NB4 (cell line): ENCODE measurements at regions not wholly inside any gene's neighbourhood (a gene's known extent, or its start where the extent isn't known, plus 50 kb on each side); places are given as distances from the start of the nearest gene placed in this dataset.

ENCODE experiments used
- MYC ChIP-seq: IDR thresholded peaks from 2 replicates; pipeline ENCODE4 v1.6.1; 2011; ENCODE audit warnings: low read depth, low read length
- POLR2A ChIP-seq: IDR thresholded peaks from 2 replicates; pipeline ENCODE4 v1.6.1; 2011; ENCODE audit warnings: mild to moderate bottlenecking; ENCODE audit not compliant: insufficient read length; ENCODE audit errors: extremely low read depth
- TF ChIP-seq, protein P1 (sequence below): IDR thresholded peaks from one replicate; pipeline ENCODE4 v1.5.1; 2012; ENCODE audit warnings: low read depth, low read length

DNA sequence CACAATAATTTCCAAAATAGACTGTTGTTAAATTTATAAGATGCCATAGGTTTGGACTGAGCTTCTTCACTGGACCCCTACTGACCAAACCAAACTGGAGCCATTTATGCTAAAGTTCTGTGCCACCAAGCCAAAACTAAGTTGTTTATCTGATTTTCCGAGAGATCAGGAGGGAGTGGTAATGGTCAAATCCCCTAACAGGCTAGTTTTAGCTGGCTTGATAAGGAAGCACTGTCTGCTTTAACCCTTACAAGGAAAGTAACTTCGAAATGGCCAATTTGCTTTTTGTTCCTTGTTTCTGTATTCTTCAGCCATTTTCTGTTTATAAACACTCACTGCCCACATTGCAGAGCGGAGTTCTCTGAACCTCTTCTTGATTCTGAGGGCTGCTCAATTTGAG lies 246.8 kb upstream of the TUT7 start:
- TF ChIP-seq, protein P1, sequence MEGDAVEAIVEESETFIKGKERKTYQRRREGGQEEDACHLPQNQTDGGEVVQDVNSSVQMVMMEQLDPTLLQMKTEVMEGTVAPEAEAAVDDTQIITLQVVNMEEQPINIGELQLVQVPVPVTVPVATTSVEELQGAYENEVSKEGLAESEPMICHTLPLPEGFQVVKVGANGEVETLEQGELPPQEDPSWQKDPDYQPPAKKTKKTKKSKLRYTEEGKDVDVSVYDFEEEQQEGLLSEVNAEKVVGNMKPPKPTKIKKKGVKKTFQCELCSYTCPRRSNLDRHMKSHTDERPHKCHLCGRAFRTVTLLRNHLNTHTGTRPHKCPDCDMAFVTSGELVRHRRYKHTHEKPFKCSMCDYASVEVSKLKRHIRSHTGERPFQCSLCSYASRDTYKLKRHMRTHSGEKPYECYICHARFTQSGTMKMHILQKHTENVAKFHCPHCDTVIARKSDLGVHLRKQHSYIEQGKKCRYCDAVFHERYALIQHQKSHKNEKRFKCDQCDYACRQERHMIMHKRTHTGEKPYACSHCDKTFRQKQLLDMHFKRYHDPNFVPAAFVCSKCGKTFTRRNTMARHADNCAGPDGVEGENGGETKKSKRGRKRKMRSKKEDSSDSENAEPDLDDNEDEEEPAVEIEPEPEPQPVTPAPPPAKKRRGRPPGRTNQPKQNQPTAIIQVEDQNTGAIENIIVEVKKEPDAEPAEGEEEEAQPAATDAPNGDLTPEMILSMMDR: no peak
- no peak for TF ChIP-seq MYC
- TF ChIP-seq POLR2A: no peak
